ENCODE measurements at regions not wholly inside any gene's neighbourhood (a gene's known extent, or its start where the extent isn't known, plus 50 kb on each side); places are given as distances from the start of the nearest gene placed in this dataset.

- TF ChIP-seq POLR2AphosphoS5 (IDR thresholded peaks at IDR 0.05; ENCODE audit: low read depth, low read length) (no peak), POLR2A (IDR thresholded peaks at IDR 0.05; ENCODE audit: low read depth, low read length) (no peak)
Observed at GRCh38 chr5:101534491-101535110, 631.5 kb upstream of the ST8SIA4 start.
